Parathyroid adenoma (tissue), 2 donors: ENCODE measurements at regions not wholly inside any gene's neighbourhood (a gene's known extent, or its start where the extent isn't known, plus 50 kb on each side); places are given as distances from the start of the nearest gene placed in this dataset.

Source experiments
- H2AFZ ChIP-seq: fragments of 300-600 bp; sonication (generic); one replicate; pipeline ENCODE4 v1.7.0; 2017; ENCODE audit warnings: antibody characterized with exemption, mild to moderate bottlenecking
- H3K27ac ChIP-seq: fragments of 300-600 bp; sonication (generic); one replicate; pipeline ENCODE4 v1.7.0; 2017
- H3K27me3 ChIP-seq: fragments of 300-600 bp; sonication (generic); one replicate; pipeline ENCODE4 v1.7.0; 2017; ENCODE audit warnings: low read length; ENCODE audit not compliant: control insufficient read depth, insufficient read depth
- H3K36me3 ChIP-seq: fragments of 300-600 bp; sonication (generic); one replicate; pipeline ENCODE4 v1.7.0; 2017; ENCODE audit warnings: low read length; ENCODE audit not compliant: control insufficient read depth, insufficient read depth
- H3K4me1 ChIP-seq: fragments of 300-600 bp; sonication (generic); one replicate; pipeline ENCODE4 v1.7.0; 2017; ENCODE audit warnings: control low read depth
- H3K4me2 ChIP-seq: fragments of 300-600 bp; sonication (generic); one replicate; pipeline ENCODE4 v1.7.0; 2017; ENCODE audit warnings: low read length
- H3K4me3 ChIP-seq: fragments of 300-600 bp; sonication (generic); one replicate; pipeline ENCODE4 v1.7.0; 2017; ENCODE audit warnings: low read depth, low read length
- H3K79me2 ChIP-seq: fragments of 300-600 bp; sonication (generic); one replicate; pipeline ENCODE4 v1.7.0; 2017; ENCODE audit warnings: control low read depth
- H3K9ac ChIP-seq: fragments of 300-600 bp; sonication (generic); one replicate; pipeline ENCODE4 v1.7.0; 2017; ENCODE audit warnings: mild to moderate bottlenecking
- H3K9me3 ChIP-seq: fragments of 300-600 bp; sonication (generic); one replicate; pipeline ENCODE4 v1.7.0; 2017; ENCODE audit warnings: low read length; ENCODE audit not compliant: control insufficient read depth
- CTCF ChIP-seq: fragments of 300-600 bp; sonication (generic); IDR thresholded peaks from one replicate; pipeline ENCODE4 v1.7.0; 2017; ENCODE audit warnings: antibody characterized with exemption, mild to moderate bottlenecking
- donor health status: primary hyperparathyroidism.

- H3K4me1 ChIP-seq: no peaks in the 10 kb centered on the region
- H3K27ac ChIP-seq: no peak overlapping the region
- no peaks in the 10 kb centered on the region for H3K9me3 ChIP-seq
- no peak overlapping the region for H2AFZ ChIP-seq
- no peaks in the 10 kb centered on the region for H3K79me2 ChIP-seq
- H3K4me2 ChIP-seq: no peak overlapping the region
- no peak for TF ChIP-seq CTCF
- H3K4me3 ChIP-seq: no peak overlapping the region
- H3K9ac ChIP-seq: no peak overlapping the region
- no peaks in the 10 kb centered on the region for H3K27me3 ChIP-seq
- no peaks in the 10 kb centered on the region for H3K36me3 ChIP-seq
Measured at GRCh38 chr13:69487576-69487975, 620.0 kb upstream of the ATXN8OS start.

GRCh38 chr13:69485991-69486592 is 621.5 kb upstream of the ATXN8OS start:
- H3K27me3 ChIP-seq: no peaks in the 10 kb centered on the region
- no peak overlapping the region for H3K4me3 ChIP-seq
- H3K4me1 ChIP-seq: no peaks in the 10 kb centered on the region
- H3K4me2 ChIP-seq: no peak overlapping the region
- no peak overlapping the region for H2AFZ ChIP-seq
- H3K27ac ChIP-seq: no peak overlapping the region
- TF ChIP-seq CTCF: no peak
- H3K79me2 ChIP-seq: no peaks in the 10 kb centered on the region
- H3K9ac ChIP-seq: no peak overlapping the region
- no peaks in the 10 kb centered on the region for H3K9me3 ChIP-seq
- no peaks in the 10 kb centered on the region for H3K36me3 ChIP-seq

- no peaks in the 10 kb centered on the region for H3K36me3 ChIP-seq
- no peaks in the 10 kb centered on the region for H3K27me3 ChIP-seq
- no peak for TF ChIP-seq CTCF
Measured at GRCh38 chr13:69477451-69477850, 630.2 kb upstream of the ATXN8OS start.

GRCh38 chr13:69474011-69474685 is 633.5 kb upstream of the ATXN8OS start:
- Histone ChIP-seq H3K9me3 (no peaks in the 10 kb centered on the region), H3K4me2 (no peak overlapping the region), H3K27ac (no peak overlapping the region), H3K4me3 (no peak overlapping the region), H3K36me3 (no peaks in the 10 kb centered on the region), H3K9ac (no peak overlapping the region), H2AFZ (no peak overlapping the region), H3K4me1 (no peaks in the 10 kb centered on the region), H3K79me2 (no peaks in the 10 kb centered on the region), H3K27me3 (no peaks in the 10 kb centered on the region)
- no peak for TF ChIP-seq CTCF

More at GRCh38 chr13:69477451-69477850, 630.2 kb upstream of the ATXN8OS start:
- Histone ChIP-seq H2AFZ (no peak overlapping the region), H3K79me2 (no peaks in the 10 kb centered on the region), H3K4me2 (no peak overlapping the region), H3K9me3 (no peaks in the 10 kb centered on the region), H3K27ac (no peak overlapping the region), H3K4me1 (no peaks in the 10 kb centered on the region), H3K9ac (no peak overlapping the region), H3K4me3 (no peak overlapping the region)

- no peak overlapping the region for H3K9ac ChIP-seq
- no peaks in the 10 kb centered on the region for H3K27me3 ChIP-seq
- H2AFZ ChIP-seq: no peak overlapping the region
- no peak overlapping the region for H3K4me2 ChIP-seq
- no peak overlapping the region for H3K27ac ChIP-seq
- H3K4me3 ChIP-seq: no peak overlapping the region
- no peaks in the 10 kb centered on the region for H3K9me3 ChIP-seq
- H3K4me1 ChIP-seq: no peaks in the 10 kb centered on the region
- TF ChIP-seq CTCF: no peak
- no peaks in the 10 kb centered on the region for H3K79me2 ChIP-seq
- H3K36me3 ChIP-seq: no peaks in the 10 kb centered on the region
Measured at GRCh38 chr13:69468624-69469023, 639.0 kb upstream of the ATXN8OS start.
